ENCODE measurements at regions not wholly inside any gene's neighbourhood (a gene's known extent, or its start where the extent isn't known, plus 50 kb on each side); places are given as distances from the start of the nearest gene placed in this dataset.
"Not testable (repeated sequence)": the region's sequence is repeated elsewhere in the genome, so short reads cannot be mapped to it uniquely, and the experiment has no call there.

DNA sequence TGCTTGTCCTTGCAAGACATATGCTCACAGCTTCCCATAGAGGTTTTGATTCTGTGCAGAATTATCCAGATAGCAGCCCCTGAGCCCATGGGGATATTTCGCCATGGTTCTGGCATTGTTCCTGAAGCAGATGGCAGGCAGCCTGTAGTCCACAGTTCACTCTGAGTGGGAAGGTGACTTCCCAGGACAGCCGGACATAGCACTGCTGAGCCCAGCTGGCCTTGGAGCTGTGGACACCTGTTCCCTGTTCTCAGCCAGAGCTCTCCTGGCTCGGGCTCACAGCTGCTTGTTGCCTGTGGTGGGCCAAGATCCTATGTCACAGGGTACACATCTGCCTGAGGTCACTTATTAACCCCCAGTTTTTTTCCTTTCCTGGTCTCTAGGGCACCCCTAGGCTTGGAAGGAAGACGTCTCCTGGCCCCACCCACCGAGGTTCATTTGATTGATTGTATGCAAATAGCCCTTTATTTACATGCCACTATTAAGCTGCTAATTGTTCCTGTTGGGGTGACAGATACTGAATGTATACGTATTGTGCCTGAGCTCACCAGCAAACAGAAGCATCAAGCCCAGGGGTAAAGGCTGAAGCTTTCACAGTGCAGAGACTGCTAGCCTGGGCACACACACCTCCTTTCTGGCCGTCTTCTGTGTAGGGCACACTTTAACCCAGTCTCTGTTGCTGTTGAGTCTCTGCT, 96.6 kb upstream of the DMRT1 start:
- peak; percentile 66 for DNase-seq (ENCODE audit: low spot score)

GRCh38 chr9:745761-746380, 95.6 kb upstream of the DMRT1 start:
- no peak for DNase-seq (ENCODE audit: low spot score)

GRCh38 chr9:746661-747434, 94.6 kb upstream of the DMRT1 start:
- DNase-seq (ENCODE audit: low spot score) = no peak

GRCh38 chr9:747567-747966, 93.9 kb upstream of the DMRT1 start:
- DNase-seq (ENCODE audit: low spot score) = no peak

DNA sequence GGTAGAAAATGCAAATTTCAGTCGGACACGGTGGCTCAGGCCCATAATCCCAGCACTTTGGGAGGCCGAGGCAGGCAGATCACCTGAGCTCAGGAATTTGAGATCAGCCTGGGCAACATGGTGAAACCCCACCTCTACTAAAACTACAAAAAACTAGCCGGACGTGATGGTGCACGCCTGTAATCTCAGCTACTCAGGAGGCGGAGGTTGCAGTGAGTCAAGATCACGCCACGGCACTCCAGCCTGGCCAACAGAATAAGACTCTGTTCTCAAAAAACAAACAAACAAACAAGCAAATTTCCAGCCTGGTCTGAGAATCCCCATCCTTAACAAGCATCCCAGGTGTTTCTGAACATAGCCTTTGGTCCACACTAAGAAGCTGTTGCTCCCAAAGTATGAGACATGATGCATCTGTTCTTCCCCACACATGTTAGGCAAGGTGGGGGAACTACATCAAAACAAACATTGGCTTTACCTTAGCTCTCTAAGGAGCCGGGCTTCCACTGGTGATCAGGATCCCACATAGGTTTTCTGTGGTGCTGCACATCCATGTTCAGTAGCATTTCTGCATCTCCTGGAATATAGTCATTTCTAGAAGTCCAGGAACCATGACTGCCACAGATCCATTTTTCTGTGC, 92.5 kb upstream of the DMRT1 start:
- DNase-seq (ENCODE audit: low spot score) = no peak

DNA sequence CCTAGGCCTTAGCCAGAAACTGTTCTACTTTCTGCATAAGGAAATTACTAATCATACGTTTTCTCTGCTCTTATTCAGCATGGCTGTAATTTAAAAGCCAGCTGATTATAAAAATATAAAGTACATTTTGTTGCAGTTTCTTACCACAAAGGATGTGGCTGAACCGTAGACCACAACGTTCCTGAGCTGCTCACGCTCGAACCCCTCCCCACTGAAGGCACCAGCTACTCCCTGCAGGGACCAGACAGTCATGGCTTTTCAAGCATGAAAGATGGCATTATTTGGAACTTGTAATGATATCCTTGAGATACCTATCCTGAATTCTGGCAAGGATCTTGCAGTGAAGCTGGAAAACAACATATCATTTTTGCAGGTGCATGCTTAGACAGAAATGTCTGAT, 91.8 kb upstream of the DMRT1 start:
- no peak for DNase-seq (ENCODE audit: low spot score)

- DNase-seq (ENCODE audit: low spot score) = no peak
These were observed 91.1 kb upstream of the DMRT1 start for GRCh38 chr9:750249-750967.

- no peak for DNase-seq (ENCODE audit: low spot score)
These were observed 90.1 kb upstream of the DMRT1 start for GRCh38 chr9:751137-752051.

DNA sequence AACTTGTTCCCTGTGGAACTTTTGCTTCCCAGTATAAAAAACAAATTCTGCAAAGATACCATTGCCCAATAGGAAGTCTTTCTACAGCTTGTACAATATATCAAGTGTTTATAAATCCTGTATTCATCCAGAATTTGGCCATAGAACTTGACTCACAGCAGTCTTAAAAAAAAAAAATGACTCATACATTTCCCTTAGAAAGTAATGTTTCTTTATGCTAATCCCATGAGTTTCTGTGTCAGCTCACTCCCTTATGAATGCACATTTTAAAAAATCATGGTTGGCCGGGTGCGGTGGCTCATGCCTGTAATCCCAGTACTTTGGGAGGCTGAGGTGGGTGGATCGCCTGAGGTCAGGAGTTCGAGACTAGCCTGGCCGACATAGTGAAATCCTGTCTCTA, 89.3 kb upstream of the DMRT1 start:
- no peak for DNase-seq (ENCODE audit: low spot score)

GRCh38 chr9:752681-753200, 88.8 kb upstream of the DMRT1 start:
- no peak for DNase-seq (ENCODE audit: low spot score)

- not testable (repeated sequence) for DNase-seq (ENCODE audit: low spot score)
These were observed 87.8 kb upstream of the DMRT1 start for GRCh38 chr9:753734-754133.

DNA sequence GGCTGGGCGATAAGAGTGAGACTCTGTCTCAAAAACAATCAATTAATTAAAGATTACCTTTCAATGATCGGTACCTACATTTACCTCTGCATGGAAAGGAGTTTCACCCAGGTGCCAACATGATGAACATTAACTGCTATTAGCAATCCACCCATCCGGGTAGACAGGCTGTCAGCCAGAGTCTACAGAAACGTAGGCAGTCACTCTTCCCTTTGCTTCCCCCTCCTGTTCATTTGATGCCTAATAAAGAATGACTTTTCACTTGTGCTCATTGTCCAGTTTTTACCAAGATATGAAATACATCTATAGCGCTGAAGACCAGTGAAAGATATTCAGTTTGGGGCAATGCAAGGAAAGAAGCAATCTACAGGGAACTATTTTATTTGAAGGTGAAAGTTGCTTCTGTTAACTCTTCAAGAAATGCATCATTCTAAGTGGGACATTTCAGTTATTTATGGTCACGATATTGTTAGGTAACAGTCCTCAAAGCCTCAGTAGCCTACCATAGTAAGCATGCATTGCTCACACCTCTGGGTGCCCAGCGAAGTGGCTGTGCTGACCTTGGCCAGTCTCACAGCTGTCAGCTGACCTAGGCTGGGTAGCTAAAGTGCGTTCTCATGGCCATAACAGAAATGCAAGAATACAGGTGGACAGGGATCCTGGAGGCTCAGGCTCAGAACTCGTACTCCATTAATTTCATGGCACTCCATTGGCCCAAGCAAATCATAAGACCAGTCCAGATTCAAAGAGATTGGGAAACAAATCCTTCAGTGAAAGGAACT, 87.2 kb upstream of the DMRT1 start:
- peak; percentile 61 for DNase-seq (ENCODE audit: low spot score)

DNA sequence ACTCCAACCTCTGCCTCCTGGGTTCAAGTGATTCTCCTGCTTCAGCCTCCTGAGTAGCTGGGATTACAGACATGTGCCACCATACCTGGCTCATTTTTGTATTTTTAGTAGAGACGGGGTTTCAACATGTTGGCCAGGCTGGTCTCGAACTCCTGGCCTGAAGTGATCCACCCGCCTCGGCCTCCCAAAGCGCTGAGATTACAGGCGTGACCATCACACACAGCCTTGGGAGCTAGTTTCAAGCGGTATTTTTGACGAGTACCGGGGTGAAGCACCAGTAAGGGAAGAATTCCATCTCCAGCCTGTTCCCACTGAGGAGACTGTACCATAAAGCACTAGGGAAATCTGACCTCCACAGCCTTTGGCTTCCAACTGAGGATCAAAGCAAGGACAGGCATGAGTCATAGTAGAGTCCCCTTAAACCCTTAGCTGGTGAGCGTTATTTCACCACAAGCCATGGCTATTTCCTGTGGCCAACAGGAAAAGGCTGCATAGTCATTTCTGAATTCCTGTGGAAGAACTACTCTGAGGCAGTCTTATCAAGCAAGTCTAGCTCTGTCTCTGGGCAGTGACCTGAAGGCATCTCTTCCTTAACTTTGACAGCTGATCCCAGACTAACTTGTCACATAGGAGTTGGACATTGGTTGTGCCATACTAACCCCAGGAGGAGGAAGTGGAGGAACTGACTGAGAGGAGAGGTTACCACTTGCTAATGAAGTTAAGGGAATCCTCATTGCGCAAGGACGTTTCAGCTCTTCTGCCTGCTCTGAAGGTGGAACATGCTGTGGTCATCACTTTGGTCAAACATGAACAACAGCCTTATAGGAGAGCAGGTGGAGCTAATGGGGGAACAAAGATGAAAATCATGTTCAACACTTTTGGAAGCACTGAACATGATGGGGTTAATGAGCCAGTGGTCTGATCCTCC, 85.8 kb upstream of the DMRT1 start:
- no peak for DNase-seq (ENCODE audit: low spot score)

DNA sequence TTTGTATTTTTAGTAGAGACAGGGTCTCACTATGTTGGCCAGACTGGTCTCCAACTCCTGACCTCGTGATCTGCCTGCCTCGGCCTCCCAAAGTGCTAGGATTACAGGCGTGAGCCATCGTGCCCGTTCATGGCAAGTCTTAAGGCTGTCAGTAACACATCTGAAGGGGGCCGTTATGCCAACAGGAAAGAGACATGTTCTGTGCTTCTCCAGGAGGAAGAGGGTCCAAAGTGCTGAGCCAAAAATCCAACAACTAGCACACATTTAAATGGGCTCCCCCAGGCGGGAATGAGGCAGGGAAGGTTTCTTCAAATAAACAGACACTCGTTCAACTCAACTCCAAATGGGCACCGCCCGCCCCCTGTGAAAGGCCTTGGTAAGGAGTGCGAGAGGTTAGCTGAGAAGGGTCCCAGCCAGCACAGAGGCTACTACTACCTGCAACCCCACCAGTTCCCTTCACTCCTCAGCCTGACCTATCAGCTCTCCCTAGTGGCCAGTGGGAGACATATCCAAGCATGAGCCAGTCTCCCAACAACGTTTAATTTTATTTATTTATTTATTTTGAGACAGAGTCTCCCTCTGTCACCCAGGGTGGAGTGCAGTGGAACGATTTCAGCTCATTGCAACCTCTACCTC, 84.1 kb upstream of the DMRT1 start:
- DNase-seq (ENCODE audit: low spot score) = no peak

- DNase-seq (ENCODE audit: low spot score) = no peak
These were observed 83.4 kb upstream of the DMRT1 start for GRCh38 chr9:758146-758545.

- DNase-seq (ENCODE audit: low spot score) = no peak
These were observed 82.0 kb upstream of the DMRT1 start for GRCh38 chr9:759541-759940.

- DNase-seq (ENCODE audit: low spot score) = no peak
These were observed 81.3 kb upstream of the DMRT1 start for GRCh38 chr9:759983-760736.

Data from mucosa of gallbladder (tissue), 1 donor.